HG03045 (cell line): ENCODE measurements at regions not wholly inside any gene's neighbourhood (a gene's known extent, or its start where the extent isn't known, plus 50 kb on each side); places are given as distances from the start of the nearest gene placed in this dataset.
"Not testable (repeated sequence)": the region's sequence is repeated elsewhere in the genome, so short reads cannot be mapped to it uniquely, and the experiment has no call there.

Experiments
- ATAC-seq: cut with Tn5 transposase; IDR thresholded peaks from one replicate; pipeline ENCODE4 v1.9.1; 2021; ENCODE audit warnings: mild to moderate bottlenecking, moderate library complexity; ENCODE audit not compliant: unreplicated experiment

GRCh38 chr3:5583920-5584319, 396.4 kb downstream of the EDEM1 start:
- ATAC-seq, result no peak

DNA sequence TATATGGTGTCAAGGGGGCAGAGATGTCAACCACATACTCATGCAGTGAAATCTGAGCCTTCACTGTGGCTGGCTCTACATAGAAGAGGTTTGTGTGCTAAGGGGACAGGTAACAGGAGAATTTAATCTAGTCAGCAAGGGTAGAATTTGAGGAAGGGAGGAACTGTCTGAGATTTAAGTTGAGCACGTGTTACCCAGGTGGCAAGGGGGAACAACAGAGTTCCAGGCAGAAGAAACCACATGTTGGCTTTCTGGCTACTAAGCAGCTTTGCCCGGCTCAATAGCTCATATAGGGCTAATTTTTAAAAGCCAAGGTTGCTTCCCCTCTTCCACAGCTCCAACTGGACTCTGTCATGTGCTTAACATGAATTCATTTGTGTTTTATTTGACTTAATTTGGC, 397.6 kb downstream of the EDEM1 start:
- no peak for ATAC-seq

GRCh38 chr3:5606884-5607472, 419.5 kb downstream of the EDEM1 start:
- ATAC-seq, result no peak

DNA sequence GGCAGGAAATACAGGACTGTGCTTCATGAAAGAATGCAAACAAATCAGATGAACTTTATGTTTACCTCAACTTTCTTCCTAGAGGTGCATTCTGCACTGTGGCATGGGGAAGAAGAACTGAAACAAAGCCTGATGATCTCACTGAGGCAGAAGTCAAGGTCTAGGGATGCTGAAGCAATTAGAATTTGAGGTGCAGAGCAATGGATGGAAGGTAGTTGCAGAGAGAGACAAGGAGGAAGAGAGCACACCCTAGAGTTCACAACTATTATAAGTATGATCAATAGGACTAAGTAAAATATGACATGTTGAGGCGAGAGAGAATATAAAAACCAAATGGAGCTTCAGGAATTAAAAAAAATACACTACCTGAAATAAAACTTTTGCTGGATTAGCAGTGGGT, 420.1 kb downstream of the EDEM1 start:
- no peak for ATAC-seq

GRCh38 chr3:5608971-5609370, 421.5 kb downstream of the EDEM1 start:
- not testable (repeated sequence) for ATAC-seq

- no peak for ATAC-seq
Observed at GRCh38 chr3:5613599-5613998, 426.1 kb downstream of the EDEM1 start.

- no peak for ATAC-seq
Observed at GRCh38 chr3:5616873-5617272, 429.4 kb downstream of the EDEM1 start.

DNA sequence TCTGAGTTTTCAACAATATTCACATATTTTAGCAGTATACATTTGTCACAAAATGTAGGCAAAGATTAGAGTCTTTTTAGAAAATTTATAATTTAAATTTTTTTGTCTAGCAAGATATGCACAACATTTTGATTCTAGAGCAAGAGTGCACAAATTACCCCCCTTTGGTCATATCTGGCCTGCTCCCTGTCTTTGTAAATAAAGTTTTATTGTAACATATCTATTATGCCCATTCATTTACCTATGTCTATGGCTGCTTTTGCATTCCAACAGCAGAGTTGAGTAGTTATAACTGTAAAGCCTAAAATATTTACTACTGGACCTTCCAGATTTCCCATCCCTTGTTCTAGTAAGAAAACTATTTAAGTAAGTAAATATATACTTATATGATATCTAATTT, 430.7 kb downstream of the EDEM1 start:
- ATAC-seq, result no peak

DNA sequence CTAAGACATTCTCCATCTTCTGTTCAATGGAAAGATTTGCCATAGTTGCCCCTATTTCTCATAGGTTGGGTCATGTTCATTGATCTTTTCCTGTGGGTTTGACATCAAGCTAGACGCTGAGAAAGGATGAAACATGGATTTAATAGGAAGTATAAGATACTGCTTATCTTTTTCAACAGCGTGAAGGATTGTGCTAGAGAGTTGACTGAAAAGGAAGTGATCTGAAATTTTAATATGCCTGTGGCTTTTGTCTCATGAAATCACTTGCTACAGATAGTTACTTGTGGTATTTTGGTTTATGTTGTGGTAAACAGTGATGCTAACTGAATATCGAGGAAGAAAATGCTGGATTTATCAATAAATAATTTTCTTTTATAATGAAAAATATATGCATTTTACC, 442.9 kb downstream of the EDEM1 start:
- ATAC-seq, result no peak

GRCh38 chr3:5633960-5634359, 446.5 kb downstream of the EDEM1 start:
- no peak for ATAC-seq

DNA sequence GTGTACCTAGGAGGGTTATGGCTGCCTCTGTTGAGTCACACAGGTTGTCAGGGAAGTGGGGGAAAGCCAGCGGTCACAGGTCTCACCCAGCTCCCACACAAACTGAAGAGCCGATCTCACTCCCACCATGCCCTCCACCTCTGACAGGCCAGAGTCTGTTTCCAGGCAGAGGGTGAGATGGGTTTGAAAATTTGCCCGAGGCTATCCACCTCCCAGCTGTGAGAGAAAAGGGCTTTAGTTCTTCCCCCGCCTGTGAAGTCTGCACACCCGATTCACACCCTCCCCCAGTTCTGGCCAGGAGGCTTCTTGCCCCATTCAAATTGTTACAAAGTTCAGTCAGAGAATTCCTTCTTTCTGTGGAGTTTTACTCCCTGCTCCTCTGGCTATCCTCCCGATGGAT, 446.9 kb downstream of the EDEM1 start:
- ATAC-seq, result no peak

DNA sequence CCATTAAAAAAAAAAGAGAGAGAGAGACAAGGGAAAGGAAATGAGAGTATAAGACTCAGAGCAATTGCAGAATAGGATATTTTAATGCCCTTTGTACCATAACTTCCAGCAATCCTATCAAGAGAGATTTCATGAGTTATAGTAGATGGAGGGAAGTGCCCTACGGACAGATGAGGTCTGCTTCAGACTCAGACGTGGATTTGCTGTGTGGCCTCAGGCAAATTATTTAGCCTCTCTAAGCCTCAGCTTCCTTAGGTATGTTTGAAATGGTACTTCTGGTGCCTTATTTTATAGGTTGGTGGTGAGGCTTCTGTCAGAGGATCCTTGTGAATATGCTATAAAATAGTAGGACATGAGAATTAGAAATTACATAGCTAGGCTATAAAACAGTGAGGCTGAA, 448.2 kb downstream of the EDEM1 start:
- ATAC-seq, result no peak

DNA sequence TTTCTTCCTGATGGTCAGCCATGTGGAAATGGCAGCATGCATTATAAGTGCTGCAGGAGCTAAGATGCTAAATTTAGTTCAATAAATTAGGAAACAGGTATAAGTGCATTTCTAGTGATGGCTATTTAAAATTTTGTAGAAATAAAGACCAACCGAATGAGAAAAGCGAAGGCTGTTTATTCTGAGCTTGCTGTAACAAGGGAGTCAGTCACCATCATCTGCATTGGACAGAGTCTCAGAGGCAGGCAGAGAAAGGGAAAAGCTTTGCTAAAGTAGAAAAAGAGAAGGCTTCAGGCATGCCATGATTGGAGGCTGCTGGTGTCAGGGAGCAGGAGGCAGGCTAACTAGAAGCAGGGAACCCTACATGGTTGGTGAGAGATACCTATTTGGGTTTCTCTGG, 451.0 kb downstream of the EDEM1 start:
- ATAC-seq, result no peak

GRCh38 chr3:5644773-5645670, 457.5 kb downstream of the EDEM1 start:
- ATAC-seq, result no peak

DNA sequence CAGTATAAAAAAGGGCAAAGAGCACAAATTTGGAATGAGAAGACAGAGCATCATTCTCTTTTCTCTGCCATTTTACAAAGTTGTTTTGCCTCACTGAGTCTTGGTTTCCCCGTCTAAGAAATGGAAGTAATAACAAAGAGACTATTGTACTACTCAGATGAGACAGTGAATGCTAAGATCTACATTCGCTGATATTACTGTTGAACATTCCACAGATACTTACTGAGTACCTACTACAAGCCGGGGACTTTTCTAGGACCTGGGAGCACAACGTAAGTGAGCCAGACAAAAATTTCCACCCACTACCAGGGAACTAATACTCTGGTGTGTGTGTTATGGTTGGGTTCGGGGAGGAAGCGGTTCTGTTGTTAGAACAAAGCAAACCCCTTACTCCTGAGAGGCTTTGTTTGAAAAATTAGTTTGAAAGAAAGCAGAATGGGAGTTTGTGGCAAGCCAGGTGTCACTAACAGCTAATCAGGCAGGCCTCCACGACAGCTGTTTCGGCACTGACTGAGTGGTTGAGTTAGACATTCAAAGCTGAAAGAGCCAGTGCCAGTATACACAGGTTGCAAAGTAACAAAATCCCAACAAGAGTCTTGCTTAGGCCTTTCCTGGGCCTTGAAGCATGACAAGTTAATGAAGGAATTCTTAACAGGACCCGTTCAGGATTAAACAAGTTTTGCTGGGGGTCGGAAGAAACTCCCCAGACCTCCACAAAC, 458.3 kb downstream of the EDEM1 start:
- ATAC-seq, result no peak

DNA sequence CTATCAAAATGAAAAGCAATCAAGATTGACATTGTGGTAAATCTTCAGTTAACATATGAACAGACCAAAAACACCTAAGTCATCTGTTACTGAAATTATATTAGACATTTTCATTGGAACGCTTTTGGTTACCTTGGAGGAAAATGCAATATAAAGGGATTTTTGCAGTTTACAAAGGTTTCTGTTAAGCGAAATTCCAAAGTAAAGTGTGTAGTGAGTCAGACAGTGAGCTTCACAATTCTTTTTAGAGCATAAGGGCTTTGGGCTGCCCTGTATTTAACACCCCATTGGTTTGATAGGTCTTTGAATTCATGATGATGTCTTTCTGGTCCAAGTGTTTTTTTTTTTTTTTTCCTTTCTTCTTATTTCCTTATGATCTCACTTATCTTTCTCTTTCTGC, 462.8 kb downstream of the EDEM1 start:
- ATAC-seq, result no peak

DNA sequence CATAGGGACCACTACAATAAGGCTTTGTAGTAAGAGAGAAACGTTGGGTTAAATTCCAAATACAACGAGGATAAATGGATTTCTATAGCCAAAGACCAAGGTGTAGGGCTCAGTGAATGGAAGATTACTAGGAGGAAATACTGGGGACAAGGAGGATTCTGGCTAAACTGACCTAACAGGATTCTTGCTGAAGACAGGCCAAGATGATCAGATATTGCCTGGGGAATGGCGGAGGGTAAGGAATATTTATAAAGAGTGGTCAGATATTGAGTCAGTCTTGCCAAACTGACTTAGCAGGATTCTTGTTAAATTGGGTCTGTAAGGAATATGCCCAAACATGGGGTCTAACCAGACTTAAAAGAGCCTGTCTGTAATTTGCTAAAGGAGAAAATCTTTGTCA, 463.8 kb downstream of the EDEM1 start:
- ATAC-seq, result no peak

DNA sequence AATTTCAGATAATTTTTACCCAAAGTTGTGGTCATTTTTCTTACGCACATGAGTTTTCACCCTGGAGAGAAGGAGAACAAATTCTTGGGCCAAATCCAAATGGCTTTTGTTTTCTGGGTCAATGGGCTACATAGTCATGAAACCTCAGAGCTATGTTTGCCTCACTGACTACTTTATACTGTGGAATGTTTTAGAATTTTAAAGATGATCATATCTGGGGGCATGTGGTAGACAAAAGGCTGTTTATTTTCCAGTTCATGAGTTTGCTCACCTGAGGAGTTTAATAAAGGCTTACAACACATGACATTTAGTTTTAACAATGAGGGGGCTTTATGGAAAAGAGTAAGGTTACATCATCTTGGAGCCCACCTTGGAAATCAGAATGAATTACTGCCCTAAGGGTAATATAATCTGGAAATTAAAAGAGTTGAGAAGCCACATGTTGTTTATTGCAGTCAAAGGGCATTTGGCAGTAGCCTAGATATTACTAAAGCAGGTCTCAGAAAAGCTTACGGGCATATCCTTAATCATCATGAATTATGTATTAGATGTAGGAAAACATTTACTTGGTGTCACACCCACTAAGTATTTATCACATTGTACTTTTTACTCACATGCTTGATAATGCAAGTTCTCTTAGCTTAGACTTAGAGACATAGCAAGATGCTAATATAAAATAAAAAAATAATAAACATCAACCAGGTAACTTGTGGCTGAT, 466.1 kb downstream of the EDEM1 start:
- ATAC-seq, result no peak

GRCh38 chr3:5657106-5657505, 469.6 kb downstream of the EDEM1 start:
- ATAC-seq, result no peak

DNA sequence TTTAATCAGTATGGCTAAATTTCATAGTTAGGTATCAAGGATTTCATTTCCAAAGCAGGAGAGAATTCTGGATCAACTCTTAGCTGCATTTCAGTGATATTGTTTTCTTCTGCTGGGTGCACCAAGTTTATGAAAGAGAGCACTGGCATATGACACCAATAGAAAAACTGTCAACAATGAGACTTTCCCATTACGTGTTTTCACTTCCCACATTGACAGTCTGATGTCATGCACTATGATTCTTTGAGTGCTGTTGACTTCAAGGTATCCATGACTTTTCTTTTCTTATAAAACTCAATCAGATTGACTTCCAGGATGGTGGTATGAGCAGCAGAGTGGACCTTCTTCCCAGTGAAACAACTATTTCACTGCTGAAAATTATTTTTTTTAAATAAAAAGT, 476.1 kb downstream of the EDEM1 start:
- no peak for ATAC-seq

DNA sequence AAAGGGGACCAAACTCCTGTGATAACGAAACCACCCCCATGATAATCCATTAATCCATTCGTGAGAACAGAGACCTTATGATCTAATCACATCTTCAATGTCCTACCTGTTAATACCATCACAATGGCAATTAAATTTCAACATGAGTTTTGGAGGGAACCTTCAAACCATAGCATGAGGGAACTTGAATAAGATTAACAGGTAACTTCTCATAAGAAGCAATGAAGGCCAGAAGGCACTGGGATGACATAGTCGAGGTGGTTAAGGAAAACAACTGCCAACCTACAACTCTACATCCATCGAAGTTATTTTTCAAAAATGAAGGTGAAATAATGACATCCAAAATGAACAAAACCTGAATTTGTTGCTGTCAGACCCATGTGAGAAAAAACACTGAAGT, 478.9 kb downstream of the EDEM1 start:
- ATAC-seq, result no peak
